Left hindlimb (tissue), 1 donor: ENCODE measurements at regions not wholly inside any gene's neighbourhood (a gene's known extent, or its start where the extent isn't known, plus 50 kb on each side); places are given as distances from the start of the nearest gene placed in this dataset.
A peak's percentile ranks its signal among the peaks of the same experiment; 100 is the strongest.

Source experiments
- DNase-seq: peaks from one replicate; pipeline ENCODE4 v3.0.0-alpha.2; 2018

DNA sequence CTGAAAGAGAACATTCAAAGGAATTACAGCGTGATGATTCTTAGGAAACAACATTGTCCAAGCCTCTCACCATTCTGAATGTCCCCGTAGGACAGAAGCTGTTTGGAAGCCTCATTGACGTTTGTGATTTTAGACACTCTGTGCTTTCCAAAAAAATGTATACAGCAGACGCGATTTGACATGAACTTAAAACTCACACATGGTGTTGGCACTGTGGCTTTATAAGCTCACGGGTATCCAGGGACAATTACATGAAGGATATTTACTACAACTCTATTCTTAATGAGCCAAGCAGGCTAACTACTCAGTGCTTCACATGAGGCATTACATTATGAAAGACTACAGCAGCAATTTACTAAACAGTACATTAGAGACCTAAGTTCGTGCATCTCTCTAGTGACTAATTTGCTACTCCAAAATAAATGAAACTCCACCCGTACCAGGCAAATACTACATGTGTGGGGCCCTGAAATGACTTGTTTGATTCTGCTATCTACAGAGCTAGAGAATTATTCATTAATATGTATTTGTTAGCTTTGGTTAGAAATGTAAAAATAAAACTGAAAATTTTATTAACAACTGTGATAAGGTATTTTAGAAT, 620.7 kb downstream of the SPRY1 start:
- no peak for DNase-seq

DNA sequence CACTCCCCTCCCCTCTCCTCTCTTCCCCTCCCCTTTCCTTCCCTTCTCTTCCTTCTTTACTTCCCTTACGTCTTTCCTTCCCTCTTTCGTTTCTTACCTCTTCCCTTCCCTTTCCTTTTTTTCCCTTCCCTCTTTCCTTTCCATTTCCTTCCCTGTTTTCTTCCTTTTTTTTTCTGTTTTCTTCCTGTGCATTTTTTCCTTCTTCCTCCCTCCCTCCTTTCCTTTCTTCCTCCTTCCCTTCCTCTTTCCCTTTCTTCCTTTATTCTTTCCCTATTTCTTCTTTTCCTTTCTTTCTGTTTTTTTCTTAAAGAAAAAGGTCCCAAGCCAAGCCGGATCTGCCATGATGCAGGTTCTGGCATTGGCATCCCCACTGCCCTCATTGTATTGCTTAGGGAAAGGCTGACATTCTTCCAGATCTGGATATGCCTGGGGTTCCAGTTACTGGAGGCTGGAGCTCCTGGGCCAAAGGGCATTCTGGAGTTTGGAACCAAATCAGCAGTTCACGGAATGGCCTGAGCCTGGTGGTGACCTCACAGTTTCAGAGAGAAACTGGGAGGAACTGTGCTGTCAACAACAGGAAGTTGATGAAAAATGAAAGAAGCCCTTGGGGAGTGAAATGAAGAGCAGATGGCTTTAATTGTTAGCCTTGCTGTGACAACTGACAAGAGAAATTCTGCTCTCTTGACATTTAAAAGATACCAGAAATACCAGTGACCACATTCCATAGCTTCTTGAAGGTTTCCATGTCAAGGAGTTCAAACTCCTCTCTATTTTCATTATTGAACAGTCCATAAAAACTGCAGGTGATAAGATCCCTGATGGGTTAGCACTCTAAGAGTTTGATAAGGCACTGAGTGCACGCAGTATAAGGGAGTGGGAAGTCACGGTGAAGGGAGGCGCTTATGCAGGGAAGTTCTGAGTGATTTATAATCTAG, 622.1 kb downstream of the SPRY1 start:
- no peak for DNase-seq

- no peak for DNase-seq
Observed at GRCh38 chr4:124019749-124020549, 623.4 kb downstream of the SPRY1 start.

GRCh38 chr4:124025000-124025399, 628.4 kb downstream of the SPRY1 start:
- no peak for DNase-seq

DNA sequence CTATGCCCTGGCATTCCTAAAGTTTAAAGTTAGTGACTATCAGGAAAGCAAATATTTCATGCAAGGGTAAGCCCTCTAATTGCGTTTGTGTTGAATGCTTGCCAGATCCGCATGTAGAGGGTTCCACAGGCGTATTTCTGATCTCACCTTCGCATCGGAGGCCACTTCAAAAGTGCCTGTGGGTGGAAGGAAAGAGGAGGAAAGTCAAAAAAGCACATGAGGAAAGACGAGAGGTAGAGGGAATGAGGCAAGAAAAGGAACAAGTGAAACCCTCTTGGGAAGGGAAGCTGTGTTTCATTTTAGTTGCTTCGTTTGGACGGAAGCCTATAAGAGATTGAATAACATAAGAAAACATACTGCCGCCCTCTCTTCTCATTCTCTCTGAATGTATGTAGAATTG, 628.8 kb downstream of the SPRY1 start:
- DNase-seq = no peak

GRCh38 chr4:124028182-124028581, 631.6 kb downstream of the SPRY1 start:
- DNase-seq = peak; percentile 47

GRCh38 chr4:124030147-124030546, 633.6 kb downstream of the SPRY1 start:
- peak; percentile 65 for DNase-seq

- DNase-seq = no peak
Observed at GRCh38 chr4:124032035-124032434, 635.4 kb downstream of the SPRY1 start.

DNA sequence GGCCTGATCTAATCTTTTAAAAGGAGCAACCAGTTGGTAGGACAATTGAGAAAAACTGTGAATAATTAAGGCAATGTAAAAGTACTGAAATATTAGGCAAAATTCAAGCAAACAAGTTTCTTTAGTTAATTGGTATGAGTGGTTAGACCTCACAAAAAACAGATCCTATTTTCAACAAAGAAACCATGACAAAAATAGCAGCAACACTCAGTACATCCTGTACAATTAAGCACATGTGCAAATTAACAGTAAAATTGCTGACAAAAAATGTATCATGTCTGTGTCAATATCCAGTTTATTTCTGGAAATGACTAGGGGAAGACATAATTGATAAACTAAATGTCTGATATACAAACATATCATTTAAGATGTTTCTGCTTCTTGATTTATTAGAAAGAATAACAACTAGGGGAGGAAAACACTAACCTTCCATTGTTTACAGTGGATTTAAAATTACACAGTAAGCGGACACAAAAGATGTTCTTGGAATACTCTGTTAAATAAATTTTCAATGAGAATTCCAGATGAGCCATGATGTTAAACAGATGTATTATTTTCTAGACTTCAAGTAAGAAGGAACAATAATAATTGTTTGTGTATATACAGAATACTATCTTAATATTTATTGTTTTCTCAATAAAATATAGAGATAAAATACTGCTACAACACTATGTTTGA, 638.9 kb downstream of the SPRY1 start:
- no peak for DNase-seq

DNA sequence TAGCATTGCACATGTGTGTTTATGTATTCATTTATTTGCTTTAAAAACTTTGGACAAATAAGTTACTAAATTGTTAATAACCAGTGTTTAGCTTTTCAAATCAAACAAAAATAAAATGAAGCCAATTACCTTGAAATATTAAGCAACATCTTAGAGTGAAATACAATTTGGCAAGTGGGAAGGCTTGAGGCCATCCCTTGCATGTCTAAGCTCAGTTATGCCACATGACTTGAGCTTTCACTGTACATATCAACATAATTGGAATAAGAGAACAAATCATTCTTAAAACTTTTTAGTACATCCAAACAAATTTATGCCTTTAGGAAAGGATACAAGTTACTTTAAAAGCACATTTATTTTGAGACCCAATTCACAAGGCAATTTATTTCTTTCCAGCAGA, 640.6 kb downstream of the SPRY1 start:
- DNase-seq = no peak

DNA sequence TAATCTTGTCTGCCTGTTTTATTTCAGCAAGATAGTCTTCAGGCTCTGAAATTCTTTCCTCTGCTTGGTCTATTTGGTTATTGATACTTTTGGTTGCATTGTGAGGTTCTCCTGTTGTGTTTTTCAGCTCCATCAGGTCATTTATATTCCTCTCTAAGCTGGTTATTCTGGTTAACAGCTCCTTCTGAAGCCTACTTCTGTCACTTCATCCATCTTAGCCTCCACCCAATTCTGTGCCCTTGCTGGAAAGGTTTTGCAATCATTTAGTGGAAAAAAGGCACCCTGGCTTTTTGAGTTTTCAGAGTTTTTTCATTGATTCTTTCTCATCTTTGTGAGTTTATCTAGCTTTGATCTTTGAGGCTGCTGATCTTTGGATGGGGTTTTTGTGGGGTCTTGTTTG, 647.7 kb downstream of the SPRY1 start:
- no peak for DNase-seq

DNA sequence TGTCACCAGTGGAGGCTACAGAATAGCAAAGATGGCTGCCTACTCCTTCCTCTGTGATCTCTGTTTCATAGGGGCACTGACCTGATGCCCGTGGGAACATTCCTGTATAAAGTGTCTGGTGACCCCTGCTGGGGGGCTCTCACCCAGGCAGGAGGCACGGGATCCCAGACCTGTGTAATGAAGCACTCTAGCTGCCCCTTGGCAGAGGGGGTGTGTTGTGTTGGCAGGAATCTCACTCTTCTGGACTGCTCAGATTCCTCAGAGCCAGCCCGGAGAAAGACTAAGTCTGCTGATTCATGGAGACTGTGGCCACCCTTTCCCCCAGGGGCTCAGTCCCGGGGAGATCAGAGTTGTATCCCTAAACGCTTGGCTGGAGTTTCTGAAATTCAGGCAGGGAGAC, 648.3 kb downstream of the SPRY1 start:
- DNase-seq = no peak

GRCh38 chr4:124046190-124046589, 649.6 kb downstream of the SPRY1 start:
- DNase-seq = no peak

DNA sequence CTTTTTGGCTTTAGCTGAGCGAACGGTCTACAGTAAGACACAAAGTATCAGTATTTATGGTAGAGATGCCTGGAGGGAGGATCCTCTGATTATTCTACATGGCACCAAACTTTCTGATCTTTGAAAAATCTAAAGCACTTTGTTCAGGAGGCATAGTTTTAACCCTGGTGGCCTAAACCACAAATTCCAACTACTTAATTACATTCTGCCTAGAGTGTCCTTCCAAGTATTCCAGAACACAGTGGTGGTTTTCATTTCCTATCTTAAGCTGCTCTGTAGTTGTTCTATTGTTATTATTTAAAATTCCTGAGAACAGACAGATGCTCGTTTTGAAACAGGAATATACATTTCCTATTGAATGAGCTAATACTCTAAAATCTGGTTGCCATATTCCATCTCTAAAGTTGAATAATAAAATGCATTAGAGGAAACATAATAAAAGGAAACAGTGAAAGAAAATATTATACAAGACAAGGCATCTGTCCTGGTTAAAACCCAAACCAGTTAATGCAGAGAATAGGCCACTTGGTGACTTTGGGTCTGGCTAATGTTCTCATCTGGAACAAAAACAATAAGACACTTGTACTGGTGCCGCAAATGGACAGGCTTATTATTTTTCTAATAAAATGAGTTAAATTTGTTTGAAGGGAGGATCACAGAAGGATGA, 657.4 kb downstream of the SPRY1 start:
- no peak for DNase-seq

DNA sequence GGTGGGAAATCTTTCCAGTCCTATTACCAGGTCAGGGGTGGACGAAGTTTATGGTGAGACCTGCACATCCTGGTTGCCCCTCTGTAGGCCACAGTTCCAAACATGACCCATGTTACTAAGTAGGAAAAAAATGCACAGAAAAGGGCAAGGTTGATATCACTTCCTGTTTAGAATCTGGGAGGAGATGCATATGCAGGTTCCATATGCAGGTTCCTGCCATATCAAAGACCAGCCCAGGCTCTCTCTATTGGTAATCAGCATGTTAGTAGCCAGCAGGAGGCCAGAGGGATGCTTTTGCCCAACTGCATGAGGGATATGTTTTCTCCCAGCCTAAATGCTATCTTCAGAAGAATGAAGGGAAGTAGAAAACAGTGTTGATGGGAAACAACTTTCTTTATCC, 657.2 kb downstream of the ANKRD50 start:
- DNase-seq = no peak

GRCh38 chr4:124055896-124056295, 656.6 kb downstream of the ANKRD50 start:
- DNase-seq = no peak

DNA sequence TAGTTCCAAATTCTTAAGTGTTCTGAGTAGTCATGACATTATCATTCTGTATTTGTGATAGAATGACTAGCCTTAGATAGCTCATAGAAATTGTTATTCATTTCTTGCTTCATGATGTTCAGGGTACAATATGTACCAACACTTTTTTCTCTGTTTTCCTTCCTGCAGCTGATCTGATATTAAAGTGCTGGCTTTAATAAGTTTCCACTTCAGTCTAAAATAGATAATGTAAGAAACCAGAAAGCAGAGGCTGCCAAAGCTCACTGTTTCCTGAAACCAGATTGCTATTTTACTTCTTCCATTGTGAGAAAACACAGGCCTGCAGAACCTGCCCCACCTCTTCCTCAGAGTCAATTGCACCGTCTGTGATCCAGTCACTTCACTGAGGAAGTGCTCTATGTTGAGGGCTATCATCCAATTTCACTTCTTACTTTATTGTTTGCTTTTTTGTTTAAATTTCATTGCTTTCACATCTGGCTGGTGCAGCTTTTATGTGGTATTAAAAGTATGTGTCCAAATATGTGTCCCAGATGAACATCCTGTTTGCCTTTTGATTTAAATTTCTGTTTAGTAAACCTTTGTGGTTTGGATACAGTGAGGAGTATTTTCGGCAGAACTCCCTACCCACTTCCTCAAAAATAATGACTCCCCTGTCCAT, 652.1 kb downstream of the ANKRD50 start:
- DNase-seq = peak; percentile 70

GRCh38 chr4:124061413-124061812, 651.1 kb downstream of the ANKRD50 start:
- DNase-seq = no peak

DNA sequence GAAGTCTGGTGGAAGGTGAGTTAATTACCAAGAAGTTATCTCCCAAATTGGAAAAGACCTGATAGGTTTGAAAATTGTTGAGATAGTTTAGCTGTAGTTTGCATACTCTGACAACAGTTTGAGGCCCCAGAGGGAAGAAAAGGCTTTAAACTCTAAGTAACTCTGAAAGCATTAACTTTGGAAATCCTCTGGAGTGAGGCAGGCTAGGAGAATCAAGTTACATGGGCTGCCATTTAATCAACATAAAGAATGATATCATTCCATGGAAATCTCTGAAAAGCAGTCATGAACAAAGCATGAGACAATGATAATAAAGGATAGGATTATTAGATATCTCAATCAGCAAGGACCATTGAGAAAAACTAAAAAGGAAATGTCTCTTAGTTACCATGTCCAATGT, 647.1 kb downstream of the ANKRD50 start:
- no peak for DNase-seq

- no peak for DNase-seq
Observed at GRCh38 chr4:124065936-124066335, 646.6 kb downstream of the ANKRD50 start.

DNA sequence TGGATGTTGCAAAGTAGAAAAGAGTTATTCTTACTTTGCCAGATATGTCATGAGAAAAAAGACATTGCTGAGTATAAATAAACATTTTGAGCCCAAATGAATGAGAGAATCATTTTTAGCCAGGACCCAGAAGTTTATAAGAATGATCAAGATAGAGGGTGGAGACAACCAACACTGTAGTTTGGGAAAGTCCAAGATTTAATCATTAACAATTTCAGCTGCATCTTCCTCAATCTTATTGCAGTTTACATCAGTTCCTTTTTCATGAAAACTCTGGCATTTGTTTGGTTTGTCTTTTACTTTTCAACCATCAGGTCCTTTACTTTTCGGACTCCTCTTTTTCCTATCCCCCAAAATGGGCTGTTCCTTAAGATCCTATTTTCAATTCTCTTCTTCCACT, 645.9 kb downstream of the ANKRD50 start:
- no peak for DNase-seq

- DNase-seq = no peak
Observed at GRCh38 chr4:124067046-124067445, 645.5 kb downstream of the ANKRD50 start.
